OCI-LY3 (cell line): ENCODE measurements at regions not wholly inside any gene's neighbourhood (a gene's known extent, or its start where the extent isn't known, plus 50 kb on each side); places are given as distances from the start of the nearest gene placed in this dataset.

Experiments used
- CTCF ChIP-seq: fragments of 200-600, 300-600 bp; sonication (generic); IDR thresholded peaks from 2 replicates; pipeline ENCODE4 v1.5.1; 2014; ENCODE audit warnings: antibody characterized with exemption, low read length, low read depth
- EZH2phosphoT487 ChIP-seq: fragments of 200-600 bp; shearing (Covaris generic); IDR thresholded peaks from 2 replicates; pipeline ENCODE4 v1.6.1; 2018; ENCODE audit warnings: antibody characterized with exemption, mixed run types, low read depth

GRCh38 chr5:164966611-164967010 lies 1461.2 kb downstream of the MAT2B start:
- TF ChIP-seq CTCF (no peak), EZH2phosphoT487 (no peak)
